ENCODE measurements at regions not wholly inside any gene's neighbourhood (a gene's known extent, or its start where the extent isn't known, plus 50 kb on each side); places are given as distances from the start of the nearest gene placed in this dataset.

DNA sequence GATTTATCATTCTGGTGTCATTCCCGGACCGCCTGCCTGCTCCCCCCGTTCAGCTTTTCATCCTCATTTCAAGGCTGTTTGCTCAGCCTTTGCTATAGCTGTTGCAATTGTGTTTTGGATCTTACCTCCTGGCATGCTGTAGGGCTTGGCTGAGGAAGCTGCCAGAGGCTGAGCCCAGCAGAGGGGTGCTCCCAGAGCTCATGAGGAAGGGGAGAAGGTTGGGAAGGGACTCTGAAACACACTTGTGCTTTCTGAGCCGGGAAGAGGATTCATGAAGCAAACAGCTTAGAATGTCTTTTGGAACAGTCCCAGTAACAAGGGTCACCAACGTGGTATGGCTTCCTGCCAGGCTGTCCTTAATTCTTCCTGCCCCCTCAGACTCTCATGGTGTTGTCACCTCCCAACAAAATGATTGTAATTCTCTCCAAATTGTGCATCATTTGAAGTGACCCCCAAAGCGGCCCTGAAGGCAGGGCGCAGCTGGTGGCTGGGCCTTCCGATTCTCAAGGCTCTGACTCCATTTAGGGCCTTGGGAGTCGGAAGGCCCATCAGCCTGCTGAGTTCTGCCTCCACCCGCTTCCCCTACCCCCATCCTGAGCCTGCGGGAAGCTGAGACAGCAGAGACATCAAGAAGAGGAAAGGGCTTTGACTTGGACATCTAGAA is 111.9 kb upstream of the ARHGAP5 start:
- peak in 8 of 56 donors; percentile 10 to 48 (median 14) for DNase-seq

DNA sequence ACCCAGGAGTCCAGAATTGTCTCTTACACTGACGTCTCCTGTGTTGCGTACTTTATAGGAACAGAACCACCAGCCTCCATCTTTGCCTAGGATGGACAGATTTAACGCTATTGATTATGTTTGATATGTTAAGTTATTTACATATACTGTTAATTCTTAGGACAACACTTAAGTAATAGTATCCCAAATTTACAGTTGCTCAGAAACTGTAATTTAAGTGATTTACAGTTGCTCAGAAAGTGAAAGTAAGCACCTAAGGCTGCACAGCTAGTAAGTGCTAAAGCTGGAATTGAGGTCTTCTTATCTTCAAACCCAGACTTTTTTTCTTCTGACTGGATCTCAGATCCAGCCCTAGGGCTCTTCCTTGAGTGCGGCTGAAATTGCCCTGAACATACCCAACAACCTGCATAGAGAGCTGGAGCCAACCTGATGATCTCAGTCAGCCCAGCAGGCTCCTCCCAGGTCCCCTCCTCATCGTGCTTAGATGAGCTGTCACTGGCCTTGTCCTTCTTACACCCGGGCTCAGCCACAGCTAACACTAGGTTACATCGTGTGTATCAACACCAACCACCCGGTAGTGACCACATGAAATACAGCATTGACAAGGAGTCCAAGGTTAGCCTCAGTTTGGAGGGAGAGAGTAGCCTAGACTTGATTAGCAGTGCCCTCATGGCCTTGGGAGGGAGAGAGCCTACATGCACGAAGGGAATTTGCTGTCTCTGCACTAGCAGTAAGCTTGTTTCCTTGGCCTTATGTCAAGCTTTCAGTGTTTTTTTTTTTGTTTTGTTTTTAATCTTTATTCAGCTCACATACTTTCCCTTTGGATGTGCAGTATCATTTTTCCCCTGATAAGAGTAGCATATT is 111.1 kb upstream of the ARHGAP5 start:
- DNase-seq: no peak

DNA sequence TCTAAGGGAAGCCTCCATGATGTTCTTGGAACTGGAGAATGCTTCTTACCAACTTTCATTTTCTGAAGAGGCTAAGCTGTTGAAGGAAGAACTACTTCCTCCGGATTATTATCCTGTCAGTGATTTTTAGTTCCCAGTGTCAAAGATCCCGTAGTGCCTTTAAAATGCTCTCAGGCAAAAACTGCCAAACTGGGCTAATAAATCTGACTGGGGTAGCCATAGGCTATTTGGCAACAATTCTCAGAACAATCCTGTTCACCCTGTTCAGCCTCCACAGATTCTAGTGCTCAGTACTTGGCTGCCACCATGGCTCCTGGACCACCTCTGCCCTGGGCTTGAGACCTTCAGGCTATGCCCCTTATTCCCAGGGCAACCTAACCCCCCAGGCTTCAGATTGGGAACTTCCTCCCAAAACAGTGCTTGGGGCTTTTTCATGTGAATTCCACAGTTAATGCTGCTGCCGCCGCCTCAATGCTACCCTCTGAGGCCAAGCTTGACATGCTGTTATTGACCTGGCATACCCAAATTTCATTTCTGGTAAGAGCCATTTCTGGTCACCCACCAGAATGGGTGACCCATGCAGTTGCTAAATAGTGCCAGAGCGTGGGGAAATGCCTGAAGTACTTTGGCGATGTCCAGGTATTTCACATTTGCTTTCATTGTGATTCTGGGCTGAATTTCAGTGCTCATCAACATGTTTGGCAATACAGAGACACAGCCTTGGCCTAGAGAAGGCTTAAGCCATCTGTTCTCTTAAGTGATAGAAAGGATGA is 110.0 kb upstream of the ARHGAP5 start:
- no peak for DNase-seq

DNA sequence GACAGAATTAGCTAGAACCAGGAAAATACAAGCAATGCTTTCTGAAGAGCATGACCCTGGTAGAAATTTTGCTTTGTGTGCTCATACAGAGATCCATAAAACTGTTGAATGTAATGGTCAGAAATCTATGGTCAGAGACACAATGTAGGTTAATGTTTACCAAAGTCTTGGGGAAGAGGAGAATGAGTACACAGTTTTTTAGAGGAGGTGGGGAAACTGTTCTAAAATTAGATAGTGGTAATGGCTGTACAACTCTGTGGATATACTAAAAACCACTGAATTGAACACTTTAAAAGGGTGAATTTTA is 109.5 kb upstream of the ARHGAP5 start:
- DNase-seq: no peak

DNA sequence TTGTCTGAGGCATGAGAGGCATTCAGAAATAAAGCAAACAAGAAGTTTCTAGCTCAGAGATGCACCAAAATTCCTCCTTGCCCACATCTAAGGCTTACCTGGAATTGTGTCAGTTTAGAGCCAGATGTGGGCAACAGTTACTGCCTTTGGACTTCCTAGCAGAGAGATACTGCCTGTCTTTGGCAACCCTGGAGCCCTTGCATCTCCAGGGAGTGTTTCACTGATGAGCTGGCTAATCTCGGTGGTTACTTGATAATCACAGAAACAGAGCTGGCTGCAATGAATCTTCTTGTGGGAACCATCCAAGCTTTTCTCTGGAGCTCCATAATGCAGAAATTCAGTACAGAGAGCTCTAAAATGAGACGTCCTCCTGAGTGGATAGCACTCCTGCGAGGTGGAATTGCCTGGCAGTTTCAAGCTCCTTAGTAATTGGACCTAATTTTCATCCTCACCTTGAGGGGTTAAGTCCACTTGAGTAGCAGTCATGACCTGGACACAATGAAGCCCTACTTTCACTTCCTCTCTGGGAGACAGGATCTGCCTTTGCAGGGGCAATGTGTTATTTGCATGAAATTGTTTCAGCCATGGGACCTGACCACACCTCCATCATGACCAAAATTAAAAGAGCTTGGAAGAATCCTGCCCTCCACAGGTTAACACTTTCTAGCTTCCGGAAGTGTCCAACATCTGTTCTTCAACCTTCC is 108.8 kb upstream of the ARHGAP5 start:
- DNase-seq: no peak

DNA sequence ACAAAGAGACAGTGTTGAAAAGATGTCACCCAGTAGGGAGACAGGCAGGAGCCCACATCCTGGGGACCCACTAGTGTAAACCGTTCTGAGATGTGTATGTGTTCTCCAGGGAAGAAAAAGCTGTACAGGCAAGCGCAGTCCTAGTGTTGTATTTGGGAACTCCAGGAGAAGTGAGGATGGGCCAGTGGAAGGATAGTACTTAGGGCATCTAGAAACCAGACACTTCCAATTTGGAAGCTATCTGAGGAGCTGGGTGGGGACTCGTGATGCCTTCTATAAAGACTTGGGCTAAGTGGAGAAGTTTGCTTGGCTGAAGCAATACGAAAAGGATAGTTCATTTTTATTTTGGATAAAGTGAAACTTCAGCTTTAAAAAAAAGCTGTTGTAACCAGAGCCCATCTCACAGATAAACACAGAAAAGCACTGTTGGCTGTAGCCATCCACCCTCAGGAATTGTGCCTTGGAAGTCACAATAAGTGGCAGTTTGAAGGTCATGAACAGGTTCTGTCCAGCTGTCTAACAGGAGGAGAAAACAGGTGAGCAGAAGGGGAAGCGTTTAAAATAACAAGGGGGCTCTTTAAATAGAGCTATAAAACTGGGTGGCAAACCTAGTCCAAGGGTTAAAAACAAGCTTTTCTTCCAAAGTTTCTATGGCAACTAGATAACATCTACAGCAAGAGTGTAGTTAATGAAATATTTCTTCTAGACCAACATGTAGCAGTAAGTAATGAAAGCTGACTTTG is 108.0 kb upstream of the ARHGAP5 start:
- no peak for DNase-seq

DNA sequence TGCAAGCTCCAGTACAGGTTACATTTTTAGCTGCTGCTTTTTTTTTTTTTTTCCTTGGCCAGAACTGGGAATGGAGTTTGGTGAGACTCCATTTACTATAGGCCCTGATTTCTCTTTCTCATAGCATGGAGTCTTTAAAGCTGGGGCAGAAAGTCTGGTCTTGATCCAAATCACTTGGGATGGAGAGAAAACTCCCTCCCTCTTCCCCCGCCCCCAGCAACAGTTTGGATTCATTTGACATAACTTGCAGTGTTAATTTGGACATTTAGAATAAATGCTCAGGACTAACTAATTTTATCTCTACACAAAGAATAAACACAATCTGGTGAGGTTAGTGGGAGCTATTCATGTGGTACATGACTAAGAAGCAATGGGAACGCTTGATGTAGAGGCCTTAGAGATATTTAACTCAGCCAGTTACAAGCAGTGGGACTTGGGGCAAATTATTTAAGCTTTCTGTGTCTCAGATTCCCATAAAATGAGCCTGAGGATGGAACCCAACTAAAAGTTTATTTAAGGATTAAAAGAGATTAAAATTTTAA is 107.3 kb upstream of the ARHGAP5 start:
- DNase-seq: peak in 1 of 56 donors; percentile 16

DNA sequence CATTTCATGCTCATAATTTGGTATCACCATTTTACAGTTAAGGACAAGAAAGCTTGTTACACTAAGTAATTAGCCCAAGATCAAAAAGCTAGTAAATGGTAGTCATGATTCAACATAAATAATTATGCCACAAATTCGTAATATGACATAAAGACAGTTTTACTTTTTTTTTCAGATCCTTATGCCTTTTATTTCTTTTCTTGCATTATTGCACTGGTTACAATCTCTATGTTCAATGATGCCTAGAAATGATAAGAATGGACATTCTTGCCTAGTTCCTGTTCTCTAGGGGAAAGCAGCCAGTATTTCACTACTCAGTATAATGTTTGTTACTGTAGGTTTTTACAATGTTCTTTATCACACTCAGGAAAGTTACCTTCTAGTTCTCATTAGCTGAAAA is 106.4 kb upstream of the ARHGAP5 start:
- no peak for DNase-seq

DNA sequence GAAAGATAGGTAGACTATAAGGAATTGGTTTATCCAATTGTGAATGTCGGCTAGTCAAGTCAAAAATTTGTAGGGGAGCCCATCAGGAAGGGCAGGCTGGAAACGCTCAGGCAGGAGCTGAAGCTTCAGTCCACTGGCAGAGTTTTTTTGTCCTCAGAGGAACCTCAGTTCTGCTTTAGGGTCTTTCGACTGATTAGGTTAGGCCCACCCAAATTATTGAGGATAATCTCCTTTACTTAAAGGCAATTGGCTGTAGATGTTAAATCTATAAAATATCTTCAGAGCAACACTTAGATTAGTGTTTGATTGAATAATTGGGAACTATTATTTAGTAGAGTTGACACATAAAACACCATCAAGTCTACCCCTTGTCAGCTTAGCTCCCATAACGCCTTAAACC is 105.5 kb upstream of the ARHGAP5 start:
- DNase-seq: no peak

DNA sequence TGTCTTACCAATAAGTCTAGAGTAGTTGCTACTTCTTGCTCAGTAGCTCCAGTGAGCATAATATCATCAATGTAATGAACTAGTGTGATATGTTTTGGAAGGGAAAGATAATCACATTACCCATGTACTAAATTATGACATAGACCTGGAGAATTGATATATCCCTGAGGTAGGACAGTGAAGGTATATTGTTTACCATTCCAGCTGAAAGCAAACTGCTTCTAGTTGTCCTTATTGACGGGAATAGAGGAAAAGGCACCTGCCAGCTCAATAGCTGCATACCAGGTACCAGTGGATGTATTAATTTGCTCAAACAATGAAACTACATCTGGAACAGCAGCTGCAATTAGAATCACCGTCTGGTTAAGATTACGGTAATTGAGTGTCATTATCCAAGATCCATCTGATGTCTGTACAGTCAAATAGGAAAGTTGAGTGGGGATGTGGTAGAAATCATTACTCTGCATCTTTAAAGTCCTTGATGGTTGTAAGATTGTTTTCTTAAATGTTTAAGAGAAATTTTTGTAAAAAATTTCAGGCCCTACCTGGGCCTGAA is 100.0 kb upstream of the ARHGAP5 start:
- DNase-seq: no peak

DNA sequence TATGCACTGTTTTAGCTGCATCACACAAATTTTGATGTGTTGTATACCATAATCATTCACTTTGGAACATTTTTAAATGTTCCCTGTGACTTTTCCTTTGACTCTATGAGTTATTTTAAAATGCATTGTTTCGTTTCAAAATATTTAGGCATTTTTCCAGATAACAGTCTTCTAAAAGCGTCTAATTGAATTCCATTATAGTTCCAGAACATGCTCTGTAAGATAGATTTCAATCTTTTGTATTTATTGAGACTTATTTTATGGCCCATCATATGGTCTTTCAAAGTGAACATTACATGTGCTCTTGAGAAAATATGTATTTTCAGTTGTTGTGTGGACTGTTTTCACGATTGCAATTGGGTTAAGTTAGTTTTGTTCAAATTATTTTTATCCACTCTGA is 98.7 kb upstream of the ARHGAP5 start:
- DNase-seq: no peak

DNA sequence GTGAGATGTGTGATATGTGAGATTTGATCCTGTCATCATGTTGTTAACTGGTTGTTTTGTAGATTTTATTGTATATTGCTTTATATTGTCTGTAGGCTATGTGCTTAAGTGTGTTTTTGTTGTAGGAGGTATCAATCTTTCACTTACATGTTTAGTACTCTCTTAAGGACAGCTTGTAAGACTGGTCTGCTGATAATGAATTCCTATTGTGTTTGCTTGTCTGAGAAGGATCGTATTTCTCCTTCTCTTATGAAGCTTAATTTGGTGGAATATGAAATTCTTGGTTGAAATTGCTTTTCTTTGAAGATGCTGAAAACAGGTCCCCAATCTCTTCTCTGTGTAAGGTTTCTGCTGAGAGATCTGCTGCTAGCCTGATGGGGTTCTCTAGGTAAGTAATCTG is 94.5 kb upstream of the ARHGAP5 start:
- DNase-seq: no peak

DNA sequence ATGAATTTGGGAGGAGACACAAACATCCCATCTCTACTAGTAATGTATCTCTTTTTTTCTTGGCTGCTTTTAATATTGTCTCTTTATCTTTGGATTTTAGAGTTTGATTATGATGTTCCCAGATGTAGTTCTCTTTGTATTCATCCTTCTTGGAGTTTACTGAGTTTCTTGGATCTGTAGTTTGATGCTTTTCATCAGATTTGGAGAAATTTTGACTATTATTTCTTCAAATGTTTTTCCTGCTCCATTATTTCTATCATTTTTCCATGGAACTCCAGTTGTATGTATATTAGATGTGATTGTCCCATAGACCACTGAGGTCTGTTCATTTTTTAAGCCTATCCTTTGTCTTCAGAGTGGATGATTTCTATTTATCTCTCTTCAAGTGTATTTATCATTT is 90.7 kb upstream of the ARHGAP5 start:
- no peak for DNase-seq

DNA sequence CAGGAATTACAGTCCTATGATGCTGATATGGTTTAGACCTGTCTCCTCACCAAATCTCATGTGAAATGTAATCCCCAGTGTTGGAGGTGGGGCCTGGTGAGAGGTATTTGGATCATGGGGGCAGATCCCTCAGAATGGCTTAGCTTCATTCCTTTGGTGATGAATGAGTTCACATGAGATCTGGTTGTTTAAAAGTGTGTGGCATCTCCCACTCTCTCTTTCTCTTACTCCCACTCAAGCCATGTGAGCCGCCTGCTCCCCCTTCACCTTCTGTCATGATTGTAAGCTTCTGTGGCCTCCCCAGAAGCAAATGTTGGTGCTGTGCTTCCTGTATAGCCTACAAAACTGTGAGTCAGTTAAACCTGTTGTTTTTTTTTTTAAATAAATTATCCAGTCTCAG is 89.4 kb upstream of the ARHGAP5 start:
- no peak for DNase-seq

DNA sequence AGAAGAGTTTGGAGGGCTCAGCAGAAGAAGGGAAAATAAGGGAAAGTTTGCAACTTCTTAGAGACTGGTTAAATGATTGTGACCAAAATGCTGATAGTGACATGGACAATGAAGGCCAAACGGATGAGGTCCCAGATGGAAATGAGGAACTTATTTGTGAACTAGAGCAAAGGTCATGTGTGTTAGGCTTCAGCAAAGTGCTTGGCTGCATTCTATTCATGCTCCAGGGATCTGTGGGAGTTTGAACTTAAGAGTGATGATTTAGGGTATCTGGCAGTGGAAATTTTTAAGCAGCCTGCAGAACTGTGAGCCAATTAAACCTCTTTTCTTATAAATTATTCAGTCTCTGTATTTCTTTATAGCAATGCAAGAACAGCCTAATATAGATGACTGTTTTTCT is 88.9 kb upstream of the ARHGAP5 start:
- no peak for DNase-seq

DNA sequence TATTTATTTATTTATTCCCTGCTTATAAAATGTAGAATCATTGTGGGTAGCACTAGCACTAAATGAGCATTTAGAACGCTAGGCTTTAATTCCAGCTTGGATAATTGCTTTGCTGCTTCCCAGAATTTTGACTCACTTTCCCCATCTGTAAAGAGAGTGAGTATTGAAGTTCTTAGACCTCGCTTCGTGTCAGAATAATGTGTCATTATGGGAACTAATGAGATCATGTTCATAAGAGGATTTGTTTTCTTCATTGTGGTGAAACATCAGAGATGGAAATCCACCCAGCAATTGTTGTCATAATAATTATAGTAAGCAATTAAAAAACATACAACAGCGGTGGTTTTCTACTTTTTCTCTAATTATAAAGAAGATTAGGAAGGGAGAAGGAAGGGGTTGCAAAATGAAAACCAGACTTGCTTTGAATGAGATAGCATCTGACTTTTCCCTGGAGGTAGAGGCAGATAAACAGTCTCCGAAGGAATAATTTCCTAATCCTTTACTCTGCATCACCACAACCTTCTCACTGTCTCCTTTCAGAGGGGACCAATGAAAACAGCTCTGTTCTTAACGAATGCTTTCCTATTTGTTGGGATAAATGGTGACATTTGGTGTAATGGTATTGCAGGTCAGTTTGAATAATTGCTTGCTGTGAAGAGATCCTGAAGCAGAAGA is 86.8 kb upstream of the ARHGAP5 start:
- DNase-seq: no peak

DNA sequence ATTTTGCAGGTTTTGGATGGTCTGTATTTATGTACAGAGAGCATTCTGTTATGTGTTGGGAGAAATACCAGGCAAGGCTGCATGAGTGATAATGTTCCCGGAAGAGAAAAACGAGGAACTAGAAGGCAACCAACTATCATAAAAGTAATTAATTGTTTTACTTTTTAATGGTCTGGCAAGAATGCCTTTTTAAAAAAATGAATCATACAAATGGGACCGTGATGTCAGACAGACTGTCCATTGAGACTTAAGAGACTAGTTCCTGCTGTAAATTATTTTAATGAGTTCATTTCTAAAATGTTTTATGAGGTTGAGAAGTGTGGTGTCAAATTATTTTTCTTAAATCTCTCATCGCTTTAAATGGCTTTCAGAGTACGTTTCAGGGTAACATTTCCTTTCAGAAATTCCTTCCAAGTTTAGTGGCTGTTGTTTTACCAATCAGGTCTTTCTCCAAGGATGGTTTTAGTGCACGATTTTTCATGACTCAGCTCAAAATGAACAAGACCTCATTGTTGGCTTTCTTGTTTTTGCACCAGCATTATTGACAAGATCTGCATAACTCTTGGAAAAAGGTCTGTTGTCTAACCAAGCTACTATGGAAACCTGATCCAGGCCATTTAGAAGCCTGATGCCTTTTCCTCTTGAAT is 86.1 kb upstream of the ARHGAP5 start:
- peak in 1 of 56 donors; percentile 39 for DNase-seq

DNA sequence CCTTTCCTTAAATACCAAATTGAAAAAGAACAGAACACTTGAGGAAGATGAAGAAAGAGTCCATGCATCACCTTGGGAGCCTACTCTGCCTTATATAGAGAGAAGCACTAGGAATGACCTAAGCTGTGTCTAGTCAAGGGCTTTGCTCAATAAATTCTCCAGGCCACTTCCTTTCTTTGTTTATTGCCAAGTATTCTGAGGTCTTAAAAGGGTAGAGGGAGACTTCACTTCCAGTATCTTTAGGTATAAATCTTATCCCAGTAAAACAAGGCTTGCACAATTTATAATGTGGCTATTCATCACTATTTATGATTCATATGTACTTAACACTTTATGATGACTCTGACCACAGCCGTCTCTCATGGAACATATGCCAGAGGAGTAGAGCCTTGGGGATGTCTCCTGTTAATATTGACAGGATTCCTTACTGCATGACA is 85.1 kb upstream of the ARHGAP5 start:
- DNase-seq: no peak

DNA sequence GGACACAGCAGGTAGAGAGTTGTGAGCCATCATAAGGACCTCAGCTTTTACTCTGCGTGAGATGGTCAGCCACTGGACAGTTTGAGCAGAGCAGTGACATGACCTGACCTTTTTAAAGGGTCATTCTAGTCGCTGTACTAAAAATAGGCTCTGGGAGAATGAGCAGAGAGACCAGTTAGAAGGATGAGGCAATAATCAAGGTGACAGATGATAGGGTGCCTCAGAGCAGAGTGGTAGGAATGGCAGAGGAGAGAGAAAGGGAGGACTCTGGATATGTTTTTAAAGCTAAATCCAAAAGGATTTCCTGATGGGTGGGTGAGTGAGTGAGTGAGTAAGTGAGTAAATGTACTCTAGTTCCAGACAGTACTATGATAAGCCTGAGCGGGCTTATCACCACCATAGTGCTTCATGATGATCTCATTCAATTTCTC is 83.6 kb upstream of the ARHGAP5 start:
- no peak for DNase-seq

Measured in amygdala (tissue), 56 donors.